ENCODE measurements at regions not wholly inside any gene's neighbourhood (a gene's known extent, or its start where the extent isn't known, plus 50 kb on each side); places are given as distances from the start of the nearest gene placed in this dataset.

DNA sequence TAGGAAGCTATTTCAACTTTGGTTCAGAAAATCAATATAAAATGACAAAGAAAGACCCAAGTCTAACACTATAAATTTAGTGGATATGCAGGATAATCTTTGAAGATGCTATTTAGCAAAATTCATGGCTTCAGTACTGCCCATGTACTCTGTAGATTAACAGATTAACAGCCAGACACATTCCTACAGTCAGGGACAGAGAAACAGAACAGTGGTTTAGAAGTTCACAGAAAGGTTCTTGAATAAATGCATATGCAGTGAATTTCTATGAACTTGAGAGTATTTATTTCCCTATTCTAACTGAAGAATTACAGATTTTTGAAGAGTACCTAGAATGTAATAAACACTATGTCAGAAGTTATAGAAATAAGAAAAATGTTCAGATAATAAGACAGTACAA is 222.8 kb downstream of the KLF12 start:
- TF ChIP-seq, protein P1, sequence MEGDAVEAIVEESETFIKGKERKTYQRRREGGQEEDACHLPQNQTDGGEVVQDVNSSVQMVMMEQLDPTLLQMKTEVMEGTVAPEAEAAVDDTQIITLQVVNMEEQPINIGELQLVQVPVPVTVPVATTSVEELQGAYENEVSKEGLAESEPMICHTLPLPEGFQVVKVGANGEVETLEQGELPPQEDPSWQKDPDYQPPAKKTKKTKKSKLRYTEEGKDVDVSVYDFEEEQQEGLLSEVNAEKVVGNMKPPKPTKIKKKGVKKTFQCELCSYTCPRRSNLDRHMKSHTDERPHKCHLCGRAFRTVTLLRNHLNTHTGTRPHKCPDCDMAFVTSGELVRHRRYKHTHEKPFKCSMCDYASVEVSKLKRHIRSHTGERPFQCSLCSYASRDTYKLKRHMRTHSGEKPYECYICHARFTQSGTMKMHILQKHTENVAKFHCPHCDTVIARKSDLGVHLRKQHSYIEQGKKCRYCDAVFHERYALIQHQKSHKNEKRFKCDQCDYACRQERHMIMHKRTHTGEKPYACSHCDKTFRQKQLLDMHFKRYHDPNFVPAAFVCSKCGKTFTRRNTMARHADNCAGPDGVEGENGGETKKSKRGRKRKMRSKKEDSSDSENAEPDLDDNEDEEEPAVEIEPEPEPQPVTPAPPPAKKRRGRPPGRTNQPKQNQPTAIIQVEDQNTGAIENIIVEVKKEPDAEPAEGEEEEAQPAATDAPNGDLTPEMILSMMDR (IDR thresholded peaks at IDR 0.05), result no peak
- no peak for TF ChIP-seq POLR2A (IDR thresholded peaks at IDR 0.05)

Measured in body of pancreas (tissue), 4 donors.